Endothelial cell of umbilical vein (primary cell): ENCODE measurements at regions not wholly inside any gene's neighbourhood (a gene's known extent, or its start where the extent isn't known, plus 50 kb on each side); places are given as distances from the start of the nearest gene placed in this dataset.

Experiments used
- BruUV-seq: library from RNA; stranded (reverse); fragments of 400-500 nt; replicated peaks from 2 replicates; lab custom pipeline; 2021; lab: Mats Ljungman, UMichigan
- CTCF ChIA-PET: fragments of 300-600, 350-600 bp; sonication (Branson Sonifier 250); formaldehyde crosslinking; loops from one replicate; lab custom pipeline; 2021; ENCODE audit warnings: antibody characterized with exemption, inconsistent platforms; lab: Charles Lee
- POLR2A ChIA-PET: fragments of 300-600, 350-600 bp; sonication (Branson Sonifier 250); formaldehyde crosslinking; loops from one replicate; lab custom pipeline; 2021; ENCODE audit warnings: antibody characterized with exemption, inconsistent platforms; lab: Charles Lee
- DNase-seq: peaks from one replicate; pipeline ENCODE4 v3.0.0-alpha.2; 2011; ENCODE audit warnings: low read depth, low spot score
- FAIRE-seq: peaks from 2 replicates; lab custom pipeline; 2011; peaks lifted over from hg19 to GRCh38; lab: Jason Lieb, UNC
- H2AFZ ChIP-seq: 2 replicates; pipeline ENCODE4 v1.6.0; 2012; ENCODE audit warnings: low read depth, low read length, control low read depth, inconsistent platforms
- H3K27ac ChIP-seq: 2 replicates; pipeline ENCODE4 v1.5.1; 2011; ENCODE audit warnings: low read depth, mild to moderate bottlenecking, control low read depth, low read length, moderate library complexity; ENCODE audit not compliant: insufficient read depth
- H3K27me3 ChIP-seq, 2 experiments: 2 replicates each; pipeline versions ENCODE4 v1.6.0 to v1.6.1; 2011; ENCODE audit warnings: low read length in 2 of 2, mixed read lengths in 1 of 2; ENCODE audit not compliant: control insufficient read depth in 2 of 2, insufficient read depth in 2 of 2
- H3K36me3 ChIP-seq, 2 experiments: 2 replicates in 1 of 2; 3 replicates in 1 of 2; pipeline ENCODE4 v1.5.1; 2011; ENCODE audit warnings: low read length in 2 of 2, mild to moderate bottlenecking in 1 of 2, moderate library complexity in 1 of 2; ENCODE audit not compliant: control insufficient read depth in 2 of 2, insufficient read depth in 2 of 2; ENCODE audit errors: extremely low read depth in 1 of 2
- H3K4me1 ChIP-seq: 3 replicates; pipeline ENCODE4 v1.5.1; 2011; ENCODE audit warnings: mild to moderate bottlenecking, low read length; ENCODE audit not compliant: control insufficient read depth, insufficient read depth; ENCODE audit errors: extremely low read depth
- H3K4me2 ChIP-seq: 2 replicates; pipeline ENCODE4 v1.6.1; 2011; ENCODE audit warnings: low read length, control low read depth, mixed read lengths; ENCODE audit not compliant: insufficient read depth
- H3K4me3 ChIP-seq, 3 experiments: fragments of 200-600 bp in 1 of 3; sonication (generic), shearing (Covaris generic) in 1 of 3; replicated peaks in 1 of 3; 2 replicates each; pipeline ENCODE4 v1.5.1; 2011 to 2016; ENCODE audit warnings: control low read depth in 3 of 3, low read length in 3 of 3, mild to moderate bottlenecking in 2 of 3, inconsistent platforms in 1 of 3, low read depth in 1 of 3, moderate library complexity in 1 of 3; ENCODE audit not compliant: insufficient read depth in 1 of 3
- H3K79me2 ChIP-seq: 2 replicates; pipeline ENCODE4 v1.6.0; 2012; ENCODE audit warnings: low read length, inconsistent platforms; ENCODE audit not compliant: control insufficient read depth, insufficient read depth
- H3K9ac ChIP-seq: replicated peaks from 2 replicates; pipeline ENCODE3; 2011; ENCODE audit warnings: low read length, control low read depth; ENCODE audit not compliant: insufficient read depth; ENCODE audit errors: extremely low read depth
- H3K9me1 ChIP-seq: replicated peaks from 3 replicates; pipeline ENCODE4 v1.6.0; 2011; ENCODE audit warnings: mild to moderate bottlenecking, low read length; ENCODE audit not compliant: control insufficient read depth, insufficient read depth; ENCODE audit errors: extremely low read depth
- H3K9me3 ChIP-seq: replicated peaks from 2 replicates; pipeline ENCODE4 v1.5.1; 2012; ENCODE audit warnings: low read length, inconsistent platforms; ENCODE audit not compliant: control insufficient read depth, insufficient read depth
- H4K20me1 ChIP-seq: replicated peaks from 2 replicates; pipeline ENCODE3; 2011; ENCODE audit warnings: mild to moderate bottlenecking, low read length; ENCODE audit not compliant: control insufficient read depth, insufficient read depth; ENCODE audit errors: extremely low read depth
- EZH2 ChIP-seq: IDR thresholded peaks from 2 replicates; pipeline ENCODE4 v1.6.1; 2012; ENCODE audit warnings: borderline replicate concordance, low read depth, mild to moderate bottlenecking, moderate library complexity, low read length, inconsistent platforms; ENCODE audit not compliant: severe bottlenecking
- FOS ChIP-seq: IDR thresholded peaks from 2 replicates; pipeline ENCODE4 v1.6.1; 2011; ENCODE audit warnings: mild to moderate bottlenecking, low read length, moderate library complexity, borderline replicate concordance; ENCODE audit not compliant: insufficient read depth
- GATA2 ChIP-seq: IDR thresholded peaks from 2 replicates; pipeline ENCODE4 v1.7.0; 2011; ENCODE audit warnings: low read depth, mild to moderate bottlenecking, moderate library complexity, mixed read lengths, low read length; ENCODE audit not compliant: insufficient read length, insufficient read depth
- JUN ChIP-seq: IDR thresholded peaks from 2 replicates; pipeline ENCODE4 v1.6.1; 2011; ENCODE audit warnings: borderline replicate concordance, low read depth; ENCODE audit not compliant: insufficient read length, insufficient read depth
- MAX ChIP-seq: IDR thresholded peaks from 2 replicates; pipeline ENCODE4 v1.6.1; 2011; ENCODE audit not compliant: insufficient read depth, insufficient read length
- MYC ChIP-seq: IDR thresholded peaks from one replicate; pipeline ENCODE4 v1.6.1; 2011; ENCODE audit warnings: mild to moderate bottlenecking, low read depth, low read length
- POLR2A ChIP-seq: IDR thresholded peaks from 2 replicates; pipeline ENCODE4 v1.6.1; 2012; ENCODE audit warnings: low read depth, mild to moderate bottlenecking, control low read depth, low read length
- POLR2AphosphoS5 ChIP-seq: IDR thresholded peaks from 2 replicates; pipeline ENCODE4 v1.6.1; 2012; ENCODE audit warnings: low read depth, mild to moderate bottlenecking, control low read depth, low read length, moderate library complexity; ENCODE audit not compliant: insufficient read depth
- dilution Hi-C: fragments of 300-500 bp; cut with MboI; formaldehyde crosslinking; loops from one replicate; pipeline ENCODE4 v1.15.0; 2019; ENCODE audit warnings: low sequenced_read_pairs; ENCODE audit not compliant: extremely low pct_ligation_motif_present
- intact Hi-C: fragments of 100-400 bp; cut with micrococcal nuclease; formaldehyde crosslinking; loops from one replicate; pipeline ENCODE4 v1.10.0; 2022
- TF ChIP-seq, protein P1 (sequence below), 2 donors: IDR thresholded peaks; 1 replicate in 1 of 2; 2 replicates in 1 of 2; pipeline ENCODE4 v1.5.1; 2011; ENCODE audit warnings: low read length in 2 of 2, mild to moderate bottlenecking in 2 of 2, moderate library complexity in 2 of 2, control low read depth in 1 of 2, inconsistent platforms in 1 of 2, low read depth in 1 of 2; ENCODE audit not compliant: insufficient read depth in 1 of 2; ENCODE audit errors: extremely low read depth in 1 of 2

DNA sequence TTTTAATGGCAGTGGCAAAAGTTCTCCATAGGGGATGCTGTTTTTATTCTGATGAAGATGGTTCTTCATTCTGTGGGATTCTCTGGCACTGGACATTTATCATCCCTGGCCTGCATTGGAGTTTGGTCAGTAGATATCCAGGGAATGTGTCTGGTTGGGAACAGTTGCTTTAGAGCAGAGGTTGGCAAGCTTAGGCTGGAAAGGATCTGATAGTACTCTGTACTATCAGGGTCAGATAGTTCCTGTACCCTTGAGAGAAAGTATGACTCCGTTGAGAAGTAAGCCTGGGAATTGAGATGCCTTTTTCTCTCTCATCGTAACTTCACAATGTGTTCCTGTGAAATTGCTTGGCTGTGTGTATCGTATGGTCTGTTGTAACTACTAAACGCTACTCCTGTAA is 244.1 kb downstream of the POLR1F start:
- H3K27me3 ChIP-seq, result no peaks in the 10 kb centered on the region
- H3K36me3 ChIP-seq, result no peaks in the 10 kb centered on the region
- dilution Hi-C loops (no loop called here), intact Hi-C loops (no loop called here)
- CTCF ChIA-PET, result interaction anchor here (1.4 kb wide), 1 partner anchor 27 kb away, joined by 6 read pairs; no protein-coding TSS in a partner anchor
- no peak overlapping the region for H3K9ac ChIP-seq
- no peak overlapping the region for H3K4me3 ChIP-seq
- H2AFZ ChIP-seq, result no peak overlapping the region
- H3K4me1 ChIP-seq, result no peaks in the 10 kb centered on the region
- H4K20me1 ChIP-seq, result no peaks in the 10 kb centered on the region
- DNase-seq (no peak), FAIRE-seq (no peak)
- TF ChIP-seq EZH2, result no peak
- TF ChIP-seq MYC, result no peak
- no peak for TF ChIP-seq MAX
- no peak for TF ChIP-seq GATA2
- no peak for TF ChIP-seq POLR2A
- TF ChIP-seq, protein P1, sequence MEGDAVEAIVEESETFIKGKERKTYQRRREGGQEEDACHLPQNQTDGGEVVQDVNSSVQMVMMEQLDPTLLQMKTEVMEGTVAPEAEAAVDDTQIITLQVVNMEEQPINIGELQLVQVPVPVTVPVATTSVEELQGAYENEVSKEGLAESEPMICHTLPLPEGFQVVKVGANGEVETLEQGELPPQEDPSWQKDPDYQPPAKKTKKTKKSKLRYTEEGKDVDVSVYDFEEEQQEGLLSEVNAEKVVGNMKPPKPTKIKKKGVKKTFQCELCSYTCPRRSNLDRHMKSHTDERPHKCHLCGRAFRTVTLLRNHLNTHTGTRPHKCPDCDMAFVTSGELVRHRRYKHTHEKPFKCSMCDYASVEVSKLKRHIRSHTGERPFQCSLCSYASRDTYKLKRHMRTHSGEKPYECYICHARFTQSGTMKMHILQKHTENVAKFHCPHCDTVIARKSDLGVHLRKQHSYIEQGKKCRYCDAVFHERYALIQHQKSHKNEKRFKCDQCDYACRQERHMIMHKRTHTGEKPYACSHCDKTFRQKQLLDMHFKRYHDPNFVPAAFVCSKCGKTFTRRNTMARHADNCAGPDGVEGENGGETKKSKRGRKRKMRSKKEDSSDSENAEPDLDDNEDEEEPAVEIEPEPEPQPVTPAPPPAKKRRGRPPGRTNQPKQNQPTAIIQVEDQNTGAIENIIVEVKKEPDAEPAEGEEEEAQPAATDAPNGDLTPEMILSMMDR (IDR thresholded peaks at IDR 0.05; ENCODE audit: extremely low read depth in 1 of 2, insufficient read depth in 1 of 2, low read depth in 1 of 2, low read length in 2 of 2), result no peak
- TF ChIP-seq JUN, result no peak
- TF ChIP-seq POLR2AphosphoS5, result no peak
- no peak for TF ChIP-seq FOS
- no peak overlapping the region for H3K4me2 ChIP-seq
- POLR2A ChIA-PET, result no interaction called here
- no TSS peak for BruUV-seq
- H3K9me3 ChIP-seq, result no peaks in the 10 kb centered on the region
- no peak overlapping the region for H3K27ac ChIP-seq
- no peaks in the 10 kb centered on the region for H3K79me2 ChIP-seq
- H3K9me1 ChIP-seq, result no peaks in the 10 kb centered on the region
